HepG2 (cell line): ENCODE measurements at regions not wholly inside any gene's neighbourhood (a gene's known extent, or its start where the extent isn't known, plus 50 kb on each side); places are given as distances from the start of the nearest gene placed in this dataset.
A peak's percentile ranks its signal among the peaks of the same experiment; 100 is the strongest.

Experiments used
- ATAC-seq: fragments of 200-7000 bp; cut with Tn5 transposase; 3 replicates; pipeline ENCODE4 v1.9.1; 2020; ENCODE audit warnings: mild to moderate bottlenecking, moderate library complexity
- BruUV-seq: library from RNA; stranded (reverse); fragments of 400-500 nt; replicated peaks from 2 replicates; lab custom pipeline; 2021; lab: Mats Ljungman, UMichigan
- CTCF ChIA-PET: fragments of 300-600 bp; formaldehyde crosslinking; extraction: SDS; loops from one replicate; lab custom pipeline; 2021; ENCODE audit warnings: low total read pairs, inconsistent platforms, low intra/inter-chr PET ratio; lab: Yijun Ruan, JAX
- POLR2A ChIA-PET: fragments of 350-600 bp; sonication (Branson Sonifier 250); formaldehyde crosslinking; loops from one replicate; lab custom pipeline; 2020; ENCODE audit warnings: antibody characterized with exemption, inconsistent platforms; lab: Yijun Ruan, JAX
- DNase-seq: peaks from one replicate; pipeline ENCODE4 v3.0.0-alpha.2; 2015; ENCODE audit warnings: low spot score
- FAIRE-seq: peaks from 3 replicates; lab custom pipeline; 2011; peaks lifted over from hg19 to GRCh38; lab: Jason Lieb, UNC
- H2AFZ ChIP-seq: one replicate; pipeline ENCODE4 v1.6.1; 2011; ENCODE audit warnings: low read length, inconsistent platforms
- H3K27ac ChIP-seq: fragments of 300-600 bp; 3 replicates; pipeline ENCODE4 v1.8.0; 2011; ENCODE audit warnings: mixed run types, mild to moderate bottlenecking, mixed read lengths, low read length, inconsistent platforms; ENCODE audit not compliant: insufficient read depth; ENCODE audit errors: extremely low read length
- H3K27me3 ChIP-seq, 2 experiments: fragments of 200-600 bp in 1 of 2; 2 replicates in 1 of 2; 3 replicates in 1 of 2; pipeline versions ENCODE4 v1.6.0 to v1.8.0; 2011; ENCODE audit warnings: low read length in 2 of 2, mild to moderate bottlenecking in 2 of 2, moderate library complexity in 2 of 2, inconsistent platforms in 1 of 2; ENCODE audit not compliant: insufficient read depth in 2 of 2, control insufficient read depth in 1 of 2
- H3K36me3 ChIP-seq, 2 experiments: fragments of 200-600 bp in 1 of 2; replicated peaks in 1 of 2; 2 replicates in 1 of 2; 3 replicates in 1 of 2; pipeline versions ENCODE4 v1.5.1 to v1.8.0; 2011; ENCODE audit warnings: low read length in 2 of 2, inconsistent platforms in 1 of 2; ENCODE audit not compliant: insufficient read depth in 2 of 2, control insufficient read depth in 1 of 2
- H3K4me1 ChIP-seq: 2 replicates; pipeline ENCODE4 v1.5.1; 2012; ENCODE audit warnings: low read length, inconsistent platforms; ENCODE audit not compliant: insufficient read depth
- H3K4me2 ChIP-seq: 2 replicates; pipeline ENCODE4 v1.6.0; 2011; ENCODE audit warnings: low read depth, low read length, inconsistent platforms
- H3K4me3 ChIP-seq, 3 experiments: fragments of 200-600 bp in 1 of 3; sonication (generic), shearing (Covaris generic) in 1 of 3; replicated peaks in 1 of 3; 2 replicates each; pipeline ENCODE4 v1.5.1; 2011 to 2016; ENCODE audit warnings: low read length in 3 of 3, inconsistent platforms in 2 of 3, low read depth in 2 of 3, mild to moderate bottlenecking in 2 of 3, control low read depth in 1 of 3, mixed read lengths in 1 of 3; ENCODE audit not compliant: insufficient read depth in 1 of 3
- H3K79me2 ChIP-seq: one replicate; pipeline ENCODE4 v1.6.1; 2011; ENCODE audit warnings: low read length, inconsistent platforms; ENCODE audit not compliant: insufficient read depth
- H3K9ac ChIP-seq: 2 replicates; pipeline ENCODE4 v1.6.0; 2011; ENCODE audit warnings: mild to moderate bottlenecking, low read depth, low read length, inconsistent platforms; ENCODE audit not compliant: insufficient read depth
- H3K9me3 ChIP-seq: 2 replicates; pipeline ENCODE4 v1.5.1; 2012; ENCODE audit warnings: mild to moderate bottlenecking, low read length
- H4K20me1 ChIP-seq: 2 replicates; pipeline ENCODE4 v1.6.0; 2011; ENCODE audit warnings: inconsistent platforms, mild to moderate bottlenecking, low read length, moderate library complexity; ENCODE audit not compliant: insufficient read depth
- LRRFIP1 ChIP-seq: sonication (generic); formaldehyde crosslinking; conservative IDR thresholded peaks from 2 replicates; pipeline ENCODE4 v1.4.0; 2020; ENCODE audit warnings: missing genetic modification reagents
- MAFF ChIP-seq: IDR thresholded peaks from 2 replicates; pipeline ENCODE4 v1.6.1; 2011; ENCODE audit warnings: low read depth, low read length, improper control_type of control experiment
- MAFK ChIP-seq, 2 experiments: IDR thresholded peaks in 1 of 2; conservative IDR thresholded peaks in 1 of 2; 2 replicates each; pipeline ENCODE4 v1.6.1; 2011; ENCODE audit warnings: improper control_type of control experiment in 2 of 2, low read length in 2 of 2
- NFE2L2 ChIP-seq: fragments of 150-350 bp; IDR thresholded peaks from 2 replicates; pipeline ENCODE4 v1.6.1; 2014; ENCODE audit warnings: low read length
- SYNCRIP ChIP-seq: fragments of 200-400 bp; formaldehyde crosslinking; IDR thresholded peaks from 2 replicates; pipeline ENCODE4 v1.6.1; 2018; ENCODE audit warnings: mild to moderate bottlenecking, low read depth, low read length; ENCODE audit not compliant: insufficient read depth
- ZBTB14 ChIP-seq: sonication (generic); formaldehyde crosslinking; IDR thresholded peaks from 2 replicates; pipeline ENCODE4 v1.4.0; 2020; ENCODE audit warnings: missing genetic modification reagents
- ZBTB20 ChIP-seq: sonication (generic); formaldehyde crosslinking; IDR thresholded peaks from 2 replicates; pipeline ENCODE4 v1.8.1; 2023; ENCODE audit warnings: missing genetic modification reagents, low read depth, mild to moderate bottlenecking, borderline replicate concordance
- ZNF12 ChIP-seq: sonication (generic); formaldehyde crosslinking; IDR thresholded peaks from 2 replicates; pipeline ENCODE4 v1.5.0; 2020; ENCODE audit warnings: missing genetic modification reagents
- WGBS: methylation state at CpG from one replicate; pipeline ENCODE4 v1.1.6; 2017; ENCODE audit warnings: low lambda C conversion rate; 5-methylcytosine and 5-hydroxymethylcytosine counted together
- in situ Hi-C: cut with HindIII; loops from 2 replicates; pipeline ENCODE4 v1.10.0; 2017; ENCODE audit warnings: low pct_unique_long_range_greater_than_20kb; ENCODE audit not compliant: extremely low pct_ligation_motif_present
- intact Hi-C: fragments of 100-400 bp; cut with micrococcal nuclease; formaldehyde crosslinking; loops from one replicate; pipeline ENCODE4 v1.10.0; 2022; ENCODE audit not compliant: unreplicated experiment

- no peaks in the 10 kb centered on the region for H3K36me3 ChIP-seq
- H2AFZ ChIP-seq = no peak overlapping the region
- H3K4me3 ChIP-seq = no peak overlapping the region
- no peak for TF ChIP-seq LRRFIP1 (CRISPR knock-in tag)
- no peak for TF ChIP-seq ZBTB14 (CRISPR knock-in tag)
- no peak for TF ChIP-seq MAFF
- no peak for TF ChIP-seq ZBTB20 (CRISPR knock-in tag)
- TF ChIP-seq ZNF12 = peak; percentile 93
- no peaks in the 10 kb centered on the region for H4K20me1 ChIP-seq
- FAIRE-seq (no peak), ATAC-seq (no peak), DNase-seq (no peak)
- WGBS = no CpG with 5 or more reads among the region's 1 CpG
- no peak overlapping the region for H3K27ac ChIP-seq
- ChIA-PET CTCF (no interaction called here), POLR2A (no interaction called here)
- no peaks in the 10 kb centered on the region for H3K9me3 ChIP-seq
- BruUV-seq = no TSS peak
- H3K4me1 ChIP-seq = no peaks in the 10 kb centered on the region
- H3K79me2 ChIP-seq = no peaks in the 10 kb centered on the region
- H3K4me2 ChIP-seq = no peak overlapping the region
- H3K9ac ChIP-seq = no peak overlapping the region
- intact Hi-C loops = loop anchor here (10.0 kb wide), 1 partner anchor 267 kb away; no protein-coding TSS in a partner anchor
- in situ Hi-C loops = no loop called here
- no peaks in the 10 kb centered on the region for H3K27me3 ChIP-seq
These were observed 250.0 kb upstream of the SLC7A11 start for GRCh38 chr4:138492176-138492575.

GRCh38 chr4:138488533-138488932, 246.4 kb upstream of the SLC7A11 start:
- ChIA-PET POLR2A (no interaction called here), CTCF (no interaction called here)
- Histone ChIP-seq H3K79me2 (no peaks in the 10 kb centered on the region), H3K27ac (no peak overlapping the region), H3K4me3 (no peak overlapping the region), H3K9ac (no peak overlapping the region), H3K4me2 (no peak overlapping the region), H2AFZ (no peak overlapping the region), H3K9me3 (no peaks in the 10 kb centered on the region), H3K36me3 (no peaks in the 10 kb centered on the region), H4K20me1 (no peaks in the 10 kb centered on the region), H3K4me1 (no peaks in the 10 kb centered on the region), H3K27me3 (no peaks in the 10 kb centered on the region)
- in situ Hi-C loops = no loop called here
- FAIRE-seq = no peak
- ATAC-seq = no peak
- DNase-seq = no peak
- no TSS peak for BruUV-seq
- 33% methylated on average over 4 of the region's 4 CpGs for WGBS
- intact Hi-C loops = no loop called here
- TF ChIP-seq SYNCRIP = no peak
- peak; percentile 55; the same call in 1 of the 2 replicates for TF ChIP-seq NFE2L2
- TF ChIP-seq MAFK (conservative IDR thresholded peaks at IDR 0.05 in 1 of 2, IDR thresholded peaks at IDR 0.05 in 1 of 2; ENCODE audit: low read length in 2 of 2) = peak; percentile 93 to 97
- TF ChIP-seq MAFF = peak; percentile 96
